OCI-LY3 (cell line): ENCODE measurements at regions not wholly inside any gene's neighbourhood (a gene's known extent, or its start where the extent isn't known, plus 50 kb on each side); places are given as distances from the start of the nearest gene placed in this dataset.

Experiments
- H2AFZ ChIP-seq: fragments of 200-600, 300-600 bp; shearing (Covaris generic); 2 replicates; pipeline ENCODE4 v1.6.0; 2014; ENCODE audit warnings: antibody characterized with exemption, low read depth, low read length
- H3K27ac ChIP-seq: fragments of 200-600, 300-600 bp; sonication (generic); 2 replicates; pipeline ENCODE4 v1.5.1; 2014; ENCODE audit warnings: mild to moderate bottlenecking, low read length, moderate library complexity, mixed read lengths
- H3K27me3 ChIP-seq: fragments of 200-600, 300-600 bp; sonication (generic); 2 replicates; pipeline ENCODE4 v1.6.1; 2014; ENCODE audit warnings: low read depth, low read length, mixed read lengths
- H3K36me3 ChIP-seq: fragments of 200-600, 300-600 bp; sonication (generic); replicated peaks from 2 replicates; pipeline ENCODE3; 2014; ENCODE audit warnings: low read depth, low read length, mixed read lengths
- H3K4me1 ChIP-seq: fragments of 300-600, 200-600 bp; sonication (generic); 2 replicates; pipeline ENCODE4 v1.6.1; 2014; ENCODE audit warnings: low read length, mixed read lengths
- H3K4me2 ChIP-seq: fragments of 200-600, 300-600 bp; sonication (generic); 2 replicates; pipeline ENCODE4 v1.6.1; 2014; ENCODE audit warnings: low read length, mixed read lengths
- H3K4me3 ChIP-seq: fragments of 300-600, 200-600 bp; sonication (generic); 2 replicates; pipeline ENCODE4 v1.5.1; 2014; ENCODE audit warnings: antibody characterized with exemption, mild to moderate bottlenecking, low read length, moderate library complexity
- H3K79me2 ChIP-seq: fragments of 300-600, 200-600 bp; shearing (Covaris generic); 2 replicates; pipeline ENCODE4 v1.6.1; 2014; ENCODE audit warnings: mild to moderate bottlenecking, low read length, mixed read lengths
- H3K9ac ChIP-seq: fragments of 300-600, 200-600 bp; shearing (Covaris generic); 2 replicates; pipeline ENCODE4 v1.6.0; 2014; ENCODE audit warnings: mild to moderate bottlenecking, low read length, moderate library complexity
- H3K9me3 ChIP-seq: fragments of 200-600, 300-600 bp; shearing (Covaris generic); 2 replicates; pipeline ENCODE4 v1.6.1; 2014; ENCODE audit warnings: low read length, mixed read lengths; ENCODE audit not compliant: insufficient read depth
- H4K20me1 ChIP-seq: fragments of 200-600, 300-600 bp; sonication (generic); 2 replicates; pipeline ENCODE4 v1.6.1; 2016; ENCODE audit warnings: low read length, mixed read lengths; ENCODE audit not compliant: insufficient read depth
- CTCF ChIP-seq: fragments of 200-600, 300-600 bp; sonication (generic); IDR thresholded peaks from 2 replicates; pipeline ENCODE4 v1.5.1; 2014; ENCODE audit warnings: antibody characterized with exemption, low read length, low read depth
- EZH2phosphoT487 ChIP-seq: fragments of 200-600 bp; shearing (Covaris generic); IDR thresholded peaks from 2 replicates; pipeline ENCODE4 v1.6.1; 2018; ENCODE audit warnings: antibody characterized with exemption, mixed run types, low read depth

GRCh38 chr4:82071951-82072350, 301.8 kb downstream of the HNRNPD start:
- Histone ChIP-seq H3K27ac (no peak overlapping the region), H3K9ac (no peak overlapping the region), H3K4me3 (no peak overlapping the region), H3K79me2 (no peaks in the 10 kb centered on the region), H3K4me2 (no peak overlapping the region), H3K9me3 (no peaks in the 10 kb centered on the region), H3K27me3 (peaks cover 10% of the 10 kb centered on the region; the same call in 1 of the 2 replicates), H2AFZ (no peak overlapping the region), H4K20me1 (no peaks in the 10 kb centered on the region), H3K4me1 (no peaks in the 10 kb centered on the region), H3K36me3 (no peaks in the 10 kb centered on the region)
- TF ChIP-seq CTCF = no peak
- TF ChIP-seq EZH2phosphoT487 = no peak

GRCh38 chr4:82069883-82070638, 303.7 kb downstream of the HNRNPD start:
- no peak overlapping the region for H3K4me2 ChIP-seq
- H3K79me2 ChIP-seq = no peaks in the 10 kb centered on the region
- TF ChIP-seq EZH2phosphoT487 (no peak), CTCF (no peak)
- no peaks in the 10 kb centered on the region for H3K9me3 ChIP-seq
- H3K4me3 ChIP-seq = no peak overlapping the region
- H3K27ac ChIP-seq = no peak overlapping the region
- H2AFZ ChIP-seq = no peak overlapping the region
- no peaks in the 10 kb centered on the region for H3K36me3 ChIP-seq
- H3K27me3 ChIP-seq = peaks cover 10% of the 10 kb centered on the region; the same call in 1 of the 2 replicates
- H3K4me1 ChIP-seq = no peaks in the 10 kb centered on the region
- no peaks in the 10 kb centered on the region for H4K20me1 ChIP-seq
- H3K9ac ChIP-seq = no peak overlapping the region

DNA sequence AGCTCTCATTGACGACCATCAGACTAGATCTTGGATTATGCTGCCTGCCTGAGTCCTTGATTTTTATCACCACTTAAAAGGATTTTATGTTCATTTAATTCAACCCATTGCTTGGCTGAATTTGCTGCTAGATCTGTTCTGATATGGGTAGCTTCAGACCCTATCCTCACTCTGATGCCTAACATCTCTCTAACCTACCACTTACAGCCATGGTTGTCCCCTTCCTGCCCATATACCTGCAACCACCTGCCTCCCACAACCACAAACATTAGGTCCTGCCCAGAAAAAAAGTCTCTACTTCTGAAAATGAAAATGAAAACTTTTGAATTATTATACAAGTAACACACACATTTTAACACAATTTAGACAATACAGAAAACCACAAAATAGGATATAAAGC, 310.8 kb downstream of the HNRNPD start:
- Histone ChIP-seq H3K27ac (no peak overlapping the region), H3K36me3 (no peaks in the 10 kb centered on the region), H3K4me1 (no peaks in the 10 kb centered on the region)

More for the DNA sequence above, 310.8 kb downstream of the HNRNPD start:
- Histone ChIP-seq H2AFZ (no peak overlapping the region), H3K9me3 (no peaks in the 10 kb centered on the region), H3K79me2 (no peaks in the 10 kb centered on the region), H3K9ac (no peak overlapping the region), H4K20me1 (no peaks in the 10 kb centered on the region), H3K4me2 (no peak overlapping the region), H3K4me3 (no peak overlapping the region), H3K27me3 (peaks cover 6% of the 10 kb centered on the region; the same call in 1 of the 2 replicates)
- no peak for TF ChIP-seq CTCF
- no peak for TF ChIP-seq EZH2phosphoT487
